ENCODE measurements at regions not wholly inside any gene's neighbourhood (a gene's known extent, or its start where the extent isn't known, plus 50 kb on each side); places are given as distances from the start of the nearest gene placed in this dataset.

DNA sequence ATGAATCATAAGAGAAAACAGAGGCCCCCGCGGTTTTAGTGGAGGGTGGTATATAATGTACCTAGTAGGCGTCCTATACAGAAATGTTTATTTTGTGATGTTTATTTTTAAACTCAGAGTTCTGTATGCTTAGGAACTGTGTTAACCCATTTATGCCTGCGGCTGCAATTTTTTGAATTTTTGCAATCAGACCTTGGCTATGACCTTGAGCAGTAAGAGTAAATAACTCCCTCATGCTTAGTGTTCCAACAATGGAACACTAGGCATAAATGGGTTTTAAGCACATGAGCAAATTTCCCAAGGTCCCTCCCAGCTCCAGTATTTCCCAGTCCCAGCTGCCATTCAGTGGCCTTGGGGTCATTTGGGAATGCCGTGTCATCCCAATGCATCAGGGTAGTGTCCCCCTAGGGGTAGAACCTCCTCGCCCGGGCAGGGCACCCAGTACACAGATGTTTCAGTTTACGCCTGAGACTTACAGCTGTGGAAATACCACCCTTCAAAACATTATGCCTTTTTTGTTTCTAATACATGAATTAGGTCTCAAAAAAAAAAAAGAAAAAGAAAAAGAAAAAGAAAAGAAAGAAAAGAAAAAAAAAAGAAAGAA is 605.8 kb upstream of the CDH11 start:
- no peak for TF ChIP-seq CTCF (conservative IDR thresholded peaks at IDR 0.05; ENCODE audit: low read depth, low read length)
- H3K4me3 ChIP-seq (ENCODE audit: low read depth, low read length): no peak overlapping the region
- no peak for DNase-seq (ENCODE audit: low read depth)

DNA sequence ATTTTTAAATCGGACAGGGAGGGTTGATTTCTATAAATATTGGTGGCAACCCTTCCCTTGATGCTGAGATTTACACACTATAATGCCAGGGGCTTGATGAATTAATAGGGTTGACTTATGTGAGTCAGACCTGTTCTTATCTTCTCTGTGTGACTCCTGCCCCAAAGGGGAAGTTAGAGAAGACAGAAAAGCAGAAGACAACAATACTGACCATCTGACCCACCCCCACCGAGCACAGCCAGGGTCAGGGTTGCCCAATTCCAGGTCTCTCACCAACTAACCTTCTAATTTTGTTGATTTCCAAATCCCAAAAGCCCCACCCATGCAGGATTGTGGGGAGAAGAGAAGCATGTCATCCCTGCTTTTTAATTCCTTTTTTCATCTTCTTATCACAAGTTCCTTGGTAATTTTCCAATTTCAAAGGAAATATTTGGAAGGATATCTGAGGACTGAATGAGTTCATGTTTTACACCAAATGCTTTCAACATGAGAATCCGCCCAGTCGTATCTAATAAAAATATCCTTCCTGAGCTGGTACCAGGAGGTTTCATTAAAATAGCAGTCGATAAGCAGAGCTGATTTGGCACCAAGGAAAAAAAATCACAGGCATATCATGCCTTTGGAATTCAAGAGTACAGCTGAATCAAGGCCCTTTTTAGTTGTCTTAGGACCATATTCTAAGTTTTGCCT is 603.4 kb upstream of the CDH11 start:
- no peak for TF ChIP-seq CTCF (conservative IDR thresholded peaks at IDR 0.05; ENCODE audit: low read depth, low read length)
- no peak overlapping the region for H3K4me3 ChIP-seq (ENCODE audit: low read depth, low read length)
- no peak for DNase-seq (ENCODE audit: low read depth)

DNA sequence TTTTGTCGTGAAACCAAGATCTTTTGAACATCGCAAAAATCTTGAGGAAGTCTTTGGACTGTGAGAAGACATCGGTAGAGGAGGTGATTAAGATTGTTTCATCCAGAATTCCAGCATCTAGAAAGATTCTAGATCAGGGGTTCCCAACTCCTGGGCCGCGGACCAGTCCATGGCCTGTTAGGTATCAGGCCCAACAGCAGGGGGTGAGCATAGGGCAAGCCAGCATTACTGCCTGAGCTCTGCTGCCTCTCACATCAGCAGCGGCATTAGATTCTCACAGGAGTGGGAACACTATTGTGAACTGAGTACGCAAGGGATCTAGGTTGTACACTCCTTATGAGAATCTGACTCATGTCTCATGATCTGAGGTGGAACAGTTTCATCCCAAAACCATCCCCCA is 600.6 kb upstream of the CDH11 start:
- no peak for TF ChIP-seq CTCF (conservative IDR thresholded peaks at IDR 0.05; ENCODE audit: low read depth, low read length)
- H3K4me3 ChIP-seq (ENCODE audit: low read depth, low read length): no peak overlapping the region
- DNase-seq (ENCODE audit: low read depth): no peak

GRCh38 chr16:65717846-65718245 is 596.0 kb upstream of the CDH11 start:
- no peak for TF ChIP-seq CTCF (conservative IDR thresholded peaks at IDR 0.05; ENCODE audit: low read depth, low read length)
- H3K4me3 ChIP-seq (ENCODE audit: low read depth, low read length): no peak overlapping the region
- DNase-seq (ENCODE audit: low read depth): no peak

- no peak for DNase-seq (ENCODE audit: low read depth)
- H3K4me3 ChIP-seq (ENCODE audit: low read depth, low read length): no peak overlapping the region
- TF ChIP-seq CTCF (conservative IDR thresholded peaks at IDR 0.05; ENCODE audit: low read depth, low read length): no peak
Measured at GRCh38 chr16:65716737-65717700, 595.2 kb upstream of the CDH11 start.

GRCh38 chr16:65713181-65713808 is 591.4 kb upstream of the CDH11 start:
- no peak for TF ChIP-seq CTCF (conservative IDR thresholded peaks at IDR 0.05; ENCODE audit: low read depth, low read length)
- no peak overlapping the region for H3K4me3 ChIP-seq (ENCODE audit: low read depth, low read length)
- no peak for DNase-seq (ENCODE audit: low read depth)
